Gastroesophageal sphincter (tissue), 4 donors: ENCODE measurements at regions not wholly inside any gene's neighbourhood (a gene's known extent, or its start where the extent isn't known, plus 50 kb on each side); places are given as distances from the start of the nearest gene placed in this dataset.

ENCODE experiments used
- ATAC-seq: fragments of 150-250 bp; one replicate; pipeline ENCODE4 v1.9.1; 2016; ENCODE audit warnings: mild to moderate bottlenecking, moderate library complexity
- H3K27ac ChIP-seq, 4 donors: fragments of 200-600 bp; sonication (generic) in 3 of 4; 1 replicate in 3 of 4; 2 replicates in 1 of 4; pipeline ENCODE4 v1.5.1; 2016 to 2019
- H3K27me3 ChIP-seq: fragments of 200-600 bp; sonication (generic); one replicate; pipeline ENCODE4 v1.5.1; 2019
- H3K36me3 ChIP-seq, 2 donors: fragments of 200-600 bp; sonication (generic); one replicate each; pipeline ENCODE4 v1.5.1; 2019; ENCODE audit warnings: control low read depth in 1 of 2
- H3K4me1 ChIP-seq, 3 donors: fragments of 200-600 bp; sonication (generic); 1 replicate in 2 of 3; 2 replicates in 1 of 3; pipeline ENCODE4 v1.5.1; 2016 to 2019; ENCODE audit warnings: control low read depth in 2 of 3
- H3K4me3 ChIP-seq, 2 donors: fragments of 200-600 bp; sonication (generic); one replicate each; pipeline ENCODE4 v1.5.1; 2019; ENCODE audit warnings: mild to moderate bottlenecking in 1 of 2, moderate library complexity in 1 of 2
- H3K9me3 ChIP-seq, 3 donors: fragments of 200-600 bp; sonication (generic); one replicate each; pipeline ENCODE4 v1.5.1; 2017 to 2019; ENCODE audit warnings: control low read depth in 2 of 3
- CTCF ChIP-seq, 4 experiments: fragments of 200-600 bp in 2 of 4; fragments of 450-650 bp in 2 of 4; sonication (generic) in 1 of 4; IDR thresholded peaks; one replicate each; pipeline ENCODE4 v1.5.1; 2017 to 2019; ENCODE audit warnings: antibody characterized with exemption in 4 of 4, mild to moderate bottlenecking in 2 of 4, moderate library complexity in 2 of 4
- EP300 ChIP-seq: sonication (generic); formaldehyde crosslinking; IDR thresholded peaks from one replicate; pipeline ENCODE4 v1.6.1; 2017; ENCODE audit warnings: antibody characterized with exemption, mild to moderate bottlenecking
- POLR2A ChIP-seq, 2 donors: fragments of 450-650 bp; IDR thresholded peaks; one replicate each; pipeline ENCODE4 v1.6.1; 2017; ENCODE audit warnings: antibody characterized with exemption in 2 of 2, mild to moderate bottlenecking in 2 of 2, moderate library complexity in 1 of 2
- POLR2AphosphoS5 ChIP-seq: sonication (generic); formaldehyde crosslinking; IDR thresholded peaks from one replicate; pipeline ENCODE4 v1.6.1; 2017; ENCODE audit warnings: antibody characterized with exemption
- WGBS, 2 donors: methylation state at CpG; one replicate each; pipeline ENCODE4 v1.1.5; 2018; ENCODE audit warnings: low coverage in 1 of 2; 5-methylcytosine and 5-hydroxymethylcytosine counted together

- no peak for ATAC-seq
- 75 to 84% methylated on average over 22 to 39 of the region's 58 CpGs for WGBS, 2 donors
- peaks cover 0 to 52% (median 0%) of the 10 kb centered on the region in 3 donors for H3K9me3 ChIP-seq
Measured at GRCh38 chr20:29296256-29297230, 1960.9 kb upstream of the DEFB115 start.

DNA sequence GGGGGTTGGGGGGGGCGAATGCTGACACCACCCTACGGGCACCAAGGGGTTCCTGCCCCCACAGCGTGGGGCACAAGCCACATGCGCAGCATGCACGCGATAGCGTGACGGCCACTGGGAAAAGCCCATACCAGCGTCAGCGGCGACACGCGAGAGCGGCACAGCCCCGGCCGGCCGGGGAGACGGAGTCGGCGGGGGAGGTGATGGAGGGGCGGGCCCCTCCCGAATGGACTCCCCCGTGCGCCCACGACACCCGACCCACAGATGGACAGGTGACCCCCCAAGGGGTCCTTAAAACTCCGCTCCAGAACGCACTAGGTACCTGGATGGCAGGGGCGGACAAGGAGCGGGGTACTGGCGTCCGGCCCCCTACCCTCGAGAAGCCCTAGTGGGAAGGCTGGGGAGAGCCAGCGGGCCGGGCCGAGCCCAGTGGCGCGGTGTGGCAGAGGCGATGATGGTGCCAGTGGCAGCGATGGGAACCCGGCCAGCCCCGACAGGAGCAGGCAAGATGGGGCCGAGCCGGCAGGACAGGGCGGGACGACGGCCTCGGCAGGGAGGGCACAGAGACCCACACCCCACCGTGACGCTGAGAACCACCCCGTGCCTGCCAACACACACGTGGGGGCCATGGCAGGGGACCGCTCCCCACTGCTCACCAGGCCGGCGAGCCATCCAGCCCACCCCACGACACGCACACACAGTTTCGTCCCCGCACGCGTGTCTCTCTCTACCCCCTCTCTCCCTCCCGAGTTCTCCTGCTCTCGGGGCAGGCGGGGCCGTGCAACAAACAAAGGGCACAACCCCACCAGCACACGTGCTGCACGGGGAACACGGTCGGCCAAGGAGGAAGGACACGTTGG is 1959.8 kb upstream of the DEFB115 start:
- Histone ChIP-seq H3K27ac (no peak overlapping the region), H3K4me1 (no peaks in the 10 kb centered on the region), H3K36me3 (no peaks in the 10 kb centered on the region), H3K9me3 (peaks cover 0 to 59% (median 0%) of the 10 kb centered on the region in 3 donors), H3K4me3 (no peak overlapping the region), H3K27me3 (peaks cover 21% of the 10 kb centered on the region)
- WGBS, 2 donors, result 74 to 79% methylated on average over 15 to 39 of the region's 70 CpGs
- ATAC-seq, result peak; percentile 38
- TF ChIP-seq POLR2AphosphoS5, result no peak
- TF ChIP-seq POLR2A (IDR thresholded peaks at IDR 0.05), result no peak
- TF ChIP-seq EP300, result no peak
- no peak for TF ChIP-seq CTCF (IDR thresholded peaks at IDR 0.05)

More at GRCh38 chr20:29296256-29297230, 1960.9 kb upstream of the DEFB115 start:
- Histone ChIP-seq H3K27ac (no peak overlapping the region), H3K36me3 (no peaks in the 10 kb centered on the region), H3K4me1 (no peaks in the 10 kb centered on the region), H3K4me3 (no peak overlapping the region), H3K27me3 (peaks cover 13% of the 10 kb centered on the region)
- no peak for TF ChIP-seq CTCF (IDR thresholded peaks at IDR 0.05)
- TF ChIP-seq POLR2AphosphoS5, result no peak
- TF ChIP-seq POLR2A (IDR thresholded peaks at IDR 0.05), result no peak
- no peak for TF ChIP-seq EP300

- Histone ChIP-seq H3K4me3 (no peak overlapping the region), H3K36me3 (no peaks in the 10 kb centered on the region), H3K4me1 (no peaks in the 10 kb centered on the region), H3K27ac (no peak overlapping the region), H3K9me3 (peaks cover 0 to 59% (median 0%) of the 10 kb centered on the region in 3 donors), H3K27me3 (peaks cover 25% of the 10 kb centered on the region)
- no peak for ATAC-seq
- no peak for TF ChIP-seq POLR2A (IDR thresholded peaks at IDR 0.05)
- TF ChIP-seq POLR2AphosphoS5, result no peak
- TF ChIP-seq EP300, result no peak
- no peak for TF ChIP-seq CTCF (IDR thresholded peaks at IDR 0.05)
- 74 to 77% methylated on average over 6 to 8 of the region's 12 CpGs for WGBS, 2 donors
Measured at GRCh38 chr20:29298271-29298590, 1959.2 kb upstream of the DEFB115 start.

DNA sequence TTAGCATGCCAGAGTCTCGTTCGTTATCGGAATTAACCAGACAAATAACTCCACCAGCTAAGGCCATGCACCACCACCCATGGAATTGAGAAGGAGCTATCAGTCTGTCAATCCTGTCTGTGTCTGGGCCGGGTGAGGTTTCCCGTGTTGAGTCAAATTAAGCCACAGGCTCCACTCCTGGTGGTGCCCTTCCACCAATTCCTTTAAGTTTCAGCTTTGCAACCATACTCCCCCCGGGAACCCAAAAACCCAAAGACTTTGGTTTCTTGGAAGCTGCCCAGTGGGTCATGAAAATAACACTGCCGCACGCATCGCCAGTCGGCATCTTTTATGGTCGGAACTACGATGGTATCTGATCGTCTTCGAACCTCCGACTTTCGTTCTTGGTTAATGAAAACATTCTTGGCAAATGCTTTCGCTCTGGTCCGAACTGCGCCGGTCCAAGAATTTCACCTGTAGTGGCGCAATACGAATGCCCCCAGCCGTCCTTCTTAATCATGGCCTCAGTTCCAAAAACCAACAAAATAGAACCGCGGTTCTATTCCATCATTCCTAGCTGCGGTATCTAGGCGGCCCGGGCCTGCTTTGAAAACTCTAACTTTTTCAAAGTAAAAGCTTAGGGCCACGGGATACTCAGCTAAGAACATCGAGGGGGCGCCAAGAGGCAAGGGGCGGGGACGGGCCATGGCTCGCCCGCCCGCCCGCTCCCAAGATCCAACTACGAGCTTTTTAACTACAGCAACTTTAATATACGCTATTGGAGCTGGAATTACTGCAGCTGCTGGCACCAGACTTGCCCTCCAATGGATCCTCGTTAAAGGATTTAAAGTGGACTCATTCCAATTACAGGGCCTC is 1958.5 kb upstream of the DEFB115 start:
- 82 to 90% methylated on average over 27 to 40 of the region's 40 CpGs for WGBS, 2 donors

More for the DNA sequence above, 1958.5 kb upstream of the DEFB115 start:
- H3K4me1 ChIP-seq, result no peaks in the 10 kb centered on the region
- H3K9me3 ChIP-seq, result peaks cover 0 to 59% (median 0%) of the 10 kb centered on the region in 3 donors
- H3K27ac ChIP-seq, result no peak overlapping the region
- no peak for ATAC-seq
- TF ChIP-seq POLR2A (IDR thresholded peaks at IDR 0.05) (no peak), CTCF (IDR thresholded peaks at IDR 0.05) (no peak), EP300 (no peak), POLR2AphosphoS5 (no peak)
- H3K36me3 ChIP-seq, result no peaks in the 10 kb centered on the region
- H3K27me3 ChIP-seq, result peaks cover 32% of the 10 kb centered on the region
- no peak overlapping the region for H3K4me3 ChIP-seq
